ENCODE measurements at regions not wholly inside any gene's neighbourhood (a gene's known extent, or its start where the extent isn't known, plus 50 kb on each side); places are given as distances from the start of the nearest gene placed in this dataset.

DNA sequence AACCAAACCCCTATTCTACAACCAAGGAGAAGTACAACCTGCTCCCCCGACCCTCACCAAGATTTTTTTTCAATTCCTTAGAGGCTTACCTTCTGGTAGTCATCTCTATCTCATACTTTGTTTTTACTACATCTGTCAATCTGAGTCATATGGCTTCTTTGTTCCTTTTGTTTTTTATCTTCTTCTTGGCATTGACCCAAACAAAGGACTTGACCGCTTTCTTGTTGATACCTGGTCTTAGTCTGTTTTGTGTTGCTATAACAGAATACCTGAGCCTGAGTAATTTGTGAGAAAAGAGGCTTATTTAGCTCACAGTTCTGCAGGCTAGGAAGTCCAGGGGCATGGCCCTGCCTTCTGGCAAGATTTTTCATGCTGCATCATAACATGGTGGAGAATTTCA is 352.7 kb downstream of the MLLT3 start:
- TF ChIP-seq, protein P1, sequence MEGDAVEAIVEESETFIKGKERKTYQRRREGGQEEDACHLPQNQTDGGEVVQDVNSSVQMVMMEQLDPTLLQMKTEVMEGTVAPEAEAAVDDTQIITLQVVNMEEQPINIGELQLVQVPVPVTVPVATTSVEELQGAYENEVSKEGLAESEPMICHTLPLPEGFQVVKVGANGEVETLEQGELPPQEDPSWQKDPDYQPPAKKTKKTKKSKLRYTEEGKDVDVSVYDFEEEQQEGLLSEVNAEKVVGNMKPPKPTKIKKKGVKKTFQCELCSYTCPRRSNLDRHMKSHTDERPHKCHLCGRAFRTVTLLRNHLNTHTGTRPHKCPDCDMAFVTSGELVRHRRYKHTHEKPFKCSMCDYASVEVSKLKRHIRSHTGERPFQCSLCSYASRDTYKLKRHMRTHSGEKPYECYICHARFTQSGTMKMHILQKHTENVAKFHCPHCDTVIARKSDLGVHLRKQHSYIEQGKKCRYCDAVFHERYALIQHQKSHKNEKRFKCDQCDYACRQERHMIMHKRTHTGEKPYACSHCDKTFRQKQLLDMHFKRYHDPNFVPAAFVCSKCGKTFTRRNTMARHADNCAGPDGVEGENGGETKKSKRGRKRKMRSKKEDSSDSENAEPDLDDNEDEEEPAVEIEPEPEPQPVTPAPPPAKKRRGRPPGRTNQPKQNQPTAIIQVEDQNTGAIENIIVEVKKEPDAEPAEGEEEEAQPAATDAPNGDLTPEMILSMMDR (IDR thresholded peaks at IDR 0.05) = no peak
- TF ChIP-seq TCF7 (CRISPR knock-in tag; IDR thresholded peaks at IDR 0.05; ENCODE audit: low read depth) = no peak
- TF ChIP-seq, protein P2, sequence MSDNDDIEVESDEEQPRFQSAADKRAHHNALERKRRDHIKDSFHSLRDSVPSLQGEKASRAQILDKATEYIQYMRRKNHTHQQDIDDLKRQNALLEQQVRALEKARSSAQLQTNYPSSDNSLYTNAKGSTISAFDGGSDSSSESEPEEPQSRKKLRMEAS (CRISPR knock-in tag; IDR thresholded peaks at IDR 0.05) = no peak
- TF ChIP-seq, protein P3, sequence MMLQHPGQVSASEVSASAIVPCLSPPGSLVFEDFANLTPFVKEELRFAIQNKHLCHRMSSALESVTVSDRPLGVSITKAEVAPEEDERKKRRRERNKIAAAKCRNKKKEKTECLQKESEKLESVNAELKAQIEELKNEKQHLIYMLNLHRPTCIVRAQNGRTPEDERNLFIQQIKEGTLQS (CRISPR knock-in tag; conservative IDR thresholded peaks at IDR 0.05) = no peak
- TF ChIP-seq HMGA2 (CRISPR knock-in tag; IDR thresholded peaks at IDR 0.05) = no peak
- no peak for TF ChIP-seq GABPB1 (CRISPR knock-in tag; IDR thresholded peaks at IDR 0.05)
- no peak for TF ChIP-seq GRHL2 (CRISPR knock-in tag; IDR thresholded peaks at IDR 0.05; ENCODE audit: insufficient replicate concordance, severe bottlenecking)
- TF ChIP-seq ELF4 (CRISPR knock-in tag; IDR thresholded peaks at IDR 0.05; ENCODE audit: low read depth) = no peak
